Cardiac muscle cell (in vitro differentiated cells and primary cell): ENCODE measurements at regions not wholly inside any gene's neighbourhood (a gene's known extent, or its start where the extent isn't known, plus 50 kb on each side); places are given as distances from the start of the nearest gene placed in this dataset.

ENCODE experiments used
- DNase-seq, 2 donors: peaks; one replicate each; pipeline versions ENCODE4 v3.0.0 to v3.0.0-alpha.2; 2010 to 2017; ENCODE audit warnings: low read depth in 1 of 2, low spot score in 1 of 2
- H3K27ac ChIP-seq: fragments of 200-600 bp; sonication (generic); 2 replicates; pipeline ENCODE4 v1.5.1; 2016
- H3K27me3 ChIP-seq: fragments of 200-600 bp; sonication (generic); 2 replicates; pipeline ENCODE4 v1.6.0; 2016; ENCODE audit warnings: control low read depth
- H3K36me3 ChIP-seq: fragments of 200-600 bp; sonication (generic); 2 replicates; pipeline ENCODE4 v1.5.1; 2016; ENCODE audit warnings: control low read depth
- H3K4me1 ChIP-seq: fragments of 200-600 bp; sonication (generic); 2 replicates; pipeline ENCODE4 v1.8.1; 2017; ENCODE audit warnings: low read depth, mild to moderate bottlenecking, mixed run types
- H3K4me3 ChIP-seq: fragments of 200-600 bp; sonication (generic); 2 replicates; pipeline ENCODE4 v1.5.1; 2016; ENCODE audit warnings: mild to moderate bottlenecking
- H3K9me3 ChIP-seq: fragments of 200-600 bp; sonication (generic); 2 replicates; pipeline ENCODE4 v1.5.1; 2017; ENCODE audit warnings: low read depth, mild to moderate bottlenecking, control low read depth
- CTCF ChIP-seq: IDR thresholded peaks from 2 replicates; pipeline ENCODE4 v1.5.1; 2012; ENCODE audit warnings: low read depth, mild to moderate bottlenecking, low read length

GRCh38 chrX:147737690-147738089 is 174.0 kb upstream of the FMR1 start:
- H3K9me3 ChIP-seq: no peaks in the 10 kb centered on the region
- no peak overlapping the region for H3K27ac ChIP-seq
- TF ChIP-seq CTCF: no peak

GRCh38 chrX:147738265-147738664 is 173.5 kb upstream of the FMR1 start:
- H3K27me3 ChIP-seq: no peaks in the 10 kb centered on the region
- no peak for TF ChIP-seq CTCF
- no peak overlapping the region for H3K4me3 ChIP-seq
- H3K36me3 ChIP-seq: no peaks in the 10 kb centered on the region
- DNase-seq: no peak
- H3K4me1 ChIP-seq: no peaks in the 10 kb centered on the region
- no peaks in the 10 kb centered on the region for H3K9me3 ChIP-seq
- no peak overlapping the region for H3K27ac ChIP-seq

More at GRCh38 chrX:147737690-147738089, 174.0 kb upstream of the FMR1 start:
- H3K27me3 ChIP-seq: no peaks in the 10 kb centered on the region
- no peak for DNase-seq
- no peak overlapping the region for H3K4me3 ChIP-seq
- H3K4me1 ChIP-seq: no peaks in the 10 kb centered on the region
- H3K36me3 ChIP-seq: no peaks in the 10 kb centered on the region

DNA sequence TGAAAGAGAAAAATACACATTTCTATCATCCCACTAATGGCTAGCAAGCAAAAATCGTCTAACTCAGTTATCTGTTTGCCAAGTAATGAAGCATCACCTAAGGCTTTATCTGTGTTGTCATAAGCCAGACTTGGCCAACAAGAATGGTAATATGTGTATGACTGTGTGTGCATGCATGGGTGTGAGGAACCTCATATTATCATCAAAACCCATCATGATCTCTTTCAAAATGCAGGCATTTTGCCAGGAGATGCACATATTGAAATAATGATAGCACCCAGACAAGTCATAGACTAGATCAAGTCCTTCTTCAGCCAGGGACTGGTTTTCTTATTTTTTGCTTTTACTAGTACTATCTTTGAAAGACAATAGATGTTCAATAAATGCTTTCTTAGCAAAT is 172.5 kb upstream of the FMR1 start:
- Histone ChIP-seq H3K9me3 (no peaks in the 10 kb centered on the region), H3K36me3 (no peaks in the 10 kb centered on the region), H3K4me3 (no peak overlapping the region), H3K27me3 (no peaks in the 10 kb centered on the region), H3K4me1 (no peaks in the 10 kb centered on the region), H3K27ac (no peak overlapping the region)
- DNase-seq: no peak
- no peak for TF ChIP-seq CTCF

DNA sequence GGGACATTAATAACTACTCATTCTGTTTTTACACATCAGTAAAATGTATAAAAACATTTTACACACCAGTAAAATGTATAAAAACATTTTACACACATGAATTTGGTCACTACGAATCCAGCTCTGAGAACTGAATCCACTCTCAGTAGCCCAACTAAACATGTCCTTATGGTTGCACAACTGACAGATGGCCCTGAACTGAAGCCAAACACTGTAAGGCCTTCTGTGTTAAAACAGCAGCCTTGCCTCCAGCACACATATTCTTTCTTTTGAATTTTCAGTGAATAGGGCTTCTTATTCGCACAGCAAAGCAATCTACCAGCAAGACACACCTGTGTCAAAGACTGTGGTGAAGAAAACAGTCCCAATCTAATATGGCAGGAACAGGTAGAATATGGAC is 169.9 kb upstream of the FMR1 start:
- no peak overlapping the region for H3K4me3 ChIP-seq
- H3K4me1 ChIP-seq: no peaks in the 10 kb centered on the region
- no peaks in the 10 kb centered on the region for H3K27me3 ChIP-seq
- no peak for DNase-seq
- TF ChIP-seq CTCF: no peak
- H3K27ac ChIP-seq: no peak overlapping the region
- H3K36me3 ChIP-seq: no peaks in the 10 kb centered on the region
- H3K9me3 ChIP-seq: no peaks in the 10 kb centered on the region

- H3K27ac ChIP-seq: no peak overlapping the region
- no peaks in the 10 kb centered on the region for H3K36me3 ChIP-seq
- no peak for TF ChIP-seq CTCF
- H3K27me3 ChIP-seq: no peaks in the 10 kb centered on the region
- peaks cover 2% of the 10 kb centered on the region for H3K4me1 ChIP-seq
- DNase-seq: peak in 1 of 2 donors; percentile 17
- H3K9me3 ChIP-seq: no peaks in the 10 kb centered on the region
- H3K4me3 ChIP-seq: no peak overlapping the region
Measured at GRCh38 chrX:147749308-147749707, 162.4 kb upstream of the FMR1 start.

- H3K36me3 ChIP-seq: no peaks in the 10 kb centered on the region
Measured at GRCh38 chrX:147757750-147758149, 154.0 kb upstream of the FMR1 start.

More at GRCh38 chrX:147757750-147758149, 154.0 kb upstream of the FMR1 start:
- DNase-seq: no peak
- H3K27me3 ChIP-seq: no peaks in the 10 kb centered on the region
- no peak overlapping the region for H3K4me3 ChIP-seq
- no peaks in the 10 kb centered on the region for H3K4me1 ChIP-seq
- no peak for TF ChIP-seq CTCF
- no peaks in the 10 kb centered on the region for H3K9me3 ChIP-seq
- H3K27ac ChIP-seq: no peak overlapping the region
